ENCODE measurements at regions not wholly inside any gene's neighbourhood (a gene's known extent, or its start where the extent isn't known, plus 50 kb on each side); places are given as distances from the start of the nearest gene placed in this dataset.

- Mint-ChIP-seq H3K4me1 (ENCODE audit: low read depth, unreplicated experiment) (peaks cover 2% of the 10 kb centered on the region), H3K9me3 (ENCODE audit: unreplicated experiment) (no peaks in the 10 kb centered on the region), H3K27ac (ENCODE audit: unreplicated experiment) (no peak overlapping the region), H3K36me3 (ENCODE audit: unreplicated experiment) (no peaks in the 10 kb centered on the region), H3K4me3 (ENCODE audit: unreplicated experiment) (no peak overlapping the region), H3K27me3 (ENCODE audit: unreplicated experiment) (peaks cover 3% of the 10 kb centered on the region)
- DNase-seq = no peak
- TF ChIP-seq CTCF (IDR thresholded peaks at IDR 0.05; ENCODE audit: partially characterized antibody, unreplicated experiment) = no peak
These were observed 366.1 kb upstream of the TMPO start for GRCh38 chr12:98149270-98149669.

- Mint-ChIP-seq H3K27ac (ENCODE audit: unreplicated experiment) (no peak overlapping the region), H3K27me3 (ENCODE audit: unreplicated experiment) (peaks cover 3% of the 10 kb centered on the region), H3K9me3 (ENCODE audit: unreplicated experiment) (no peaks in the 10 kb centered on the region), H3K4me1 (ENCODE audit: low read depth, unreplicated experiment) (peaks cover 2% of the 10 kb centered on the region), H3K4me3 (ENCODE audit: unreplicated experiment) (no peak overlapping the region), H3K36me3 (ENCODE audit: unreplicated experiment) (no peaks in the 10 kb centered on the region)
- DNase-seq = no peak
- no peak for TF ChIP-seq CTCF (IDR thresholded peaks at IDR 0.05; ENCODE audit: partially characterized antibody, unreplicated experiment)
These were observed 365.6 kb upstream of the TMPO start for GRCh38 chr12:98149691-98150210.

- Mint-ChIP-seq H3K27ac (ENCODE audit: unreplicated experiment) (no peak overlapping the region), H3K4me3 (ENCODE audit: unreplicated experiment) (no peak overlapping the region), H3K27me3 (ENCODE audit: unreplicated experiment) (peaks cover 3% of the 10 kb centered on the region), H3K4me1 (ENCODE audit: low read depth, unreplicated experiment) (peaks cover 2% of the 10 kb centered on the region), H3K9me3 (ENCODE audit: unreplicated experiment) (no peaks in the 10 kb centered on the region), H3K36me3 (ENCODE audit: unreplicated experiment) (no peaks in the 10 kb centered on the region)
- DNase-seq = no peak
- TF ChIP-seq CTCF (IDR thresholded peaks at IDR 0.05; ENCODE audit: partially characterized antibody, unreplicated experiment) = no peak
These were observed 364.2 kb upstream of the TMPO start for GRCh38 chr12:98151105-98151590.

GRCh38 chr12:98151984-98152383 lies 363.4 kb upstream of the TMPO start:
- no peak for DNase-seq
- H3K9me3 Mint-ChIP-seq (ENCODE audit: unreplicated experiment) = no peaks in the 10 kb centered on the region
- H3K4me1 Mint-ChIP-seq (ENCODE audit: low read depth, unreplicated experiment) = peaks cover 2% of the 10 kb centered on the region
- no peak for TF ChIP-seq CTCF (IDR thresholded peaks at IDR 0.05; ENCODE audit: partially characterized antibody, unreplicated experiment)
- H3K4me3 Mint-ChIP-seq (ENCODE audit: unreplicated experiment) = no peak overlapping the region
- H3K27ac Mint-ChIP-seq (ENCODE audit: unreplicated experiment) = no peak overlapping the region
- H3K36me3 Mint-ChIP-seq (ENCODE audit: unreplicated experiment) = no peaks in the 10 kb centered on the region
- H3K27me3 Mint-ChIP-seq (ENCODE audit: unreplicated experiment) = peaks cover 3% of the 10 kb centered on the region

GRCh38 chr12:98154850-98155249 lies 360.5 kb upstream of the TMPO start:
- H3K4me3 Mint-ChIP-seq (ENCODE audit: unreplicated experiment) = no peak overlapping the region
- peaks cover 2% of the 10 kb centered on the region for H3K4me1 Mint-ChIP-seq (ENCODE audit: low read depth, unreplicated experiment)
- H3K27me3 Mint-ChIP-seq (ENCODE audit: unreplicated experiment) = peaks cover 3% of the 10 kb centered on the region
- no peak overlapping the region for H3K27ac Mint-ChIP-seq (ENCODE audit: unreplicated experiment)
- H3K36me3 Mint-ChIP-seq (ENCODE audit: unreplicated experiment) = no peaks in the 10 kb centered on the region
- peak; percentile 56 for TF ChIP-seq CTCF (IDR thresholded peaks at IDR 0.05; ENCODE audit: partially characterized antibody, unreplicated experiment)
- H3K9me3 Mint-ChIP-seq (ENCODE audit: unreplicated experiment) = no peaks in the 10 kb centered on the region
- peak; percentile 41 for DNase-seq

Measured in glutamatergic neuron (in vitro differentiated cells).